ENCODE measurements at regions not wholly inside any gene's neighbourhood (a gene's known extent, or its start where the extent isn't known, plus 50 kb on each side); places are given as distances from the start of the nearest gene placed in this dataset.

- H3K4me3 ChIP-seq: no peak overlapping the region
- DNase-seq (ENCODE audit: low spot score in 2 of 2): no peak
- no peak for TF ChIP-seq CTCF (IDR thresholded peaks at IDR 0.05)
- H3K36me3 ChIP-seq: no peaks in the 10 kb centered on the region
- H3K4me1 ChIP-seq: no peaks in the 10 kb centered on the region
- H3K27me3 ChIP-seq: no peaks in the 10 kb centered on the region
- no peaks in the 10 kb centered on the region for H3K9me3 ChIP-seq
- no peak overlapping the region for H3K27ac ChIP-seq
- intact Hi-C loops (cut with DNase I): no loop called here
Observed at GRCh38 chr4:19497705-19498104, 754.0 kb upstream of the SLIT2 start.

DNA sequence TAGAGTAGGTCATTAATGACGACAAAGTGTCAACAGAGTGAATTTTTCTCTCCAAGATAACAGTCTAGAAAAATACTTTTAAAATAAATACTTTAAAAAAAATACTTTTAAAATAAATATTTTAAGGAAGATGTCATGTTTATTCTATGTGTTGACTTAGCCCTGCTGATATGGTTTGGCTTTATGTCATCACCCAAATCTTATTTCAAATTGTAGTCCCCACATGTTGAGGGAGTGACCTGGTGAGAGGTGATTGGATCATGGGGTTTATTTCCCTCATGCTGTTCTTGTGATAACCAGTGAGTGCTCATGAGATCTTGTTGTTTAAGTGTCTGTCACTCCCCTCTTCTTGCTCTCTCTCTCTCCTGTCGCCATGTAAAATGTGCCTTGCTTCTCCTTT lies 754.9 kb upstream of the SLIT2 start:
- no peaks in the 10 kb centered on the region for H3K4me1 ChIP-seq
- H3K36me3 ChIP-seq: no peaks in the 10 kb centered on the region
- DNase-seq (ENCODE audit: low spot score in 2 of 2): no peak
- no peaks in the 10 kb centered on the region for H3K9me3 ChIP-seq
- no peak overlapping the region for H3K27ac ChIP-seq
- no peak for TF ChIP-seq CTCF (IDR thresholded peaks at IDR 0.05)
- no peaks in the 10 kb centered on the region for H3K27me3 ChIP-seq
- no peak overlapping the region for H3K4me3 ChIP-seq
- intact Hi-C loops (cut with DNase I): no loop called here

DNA sequence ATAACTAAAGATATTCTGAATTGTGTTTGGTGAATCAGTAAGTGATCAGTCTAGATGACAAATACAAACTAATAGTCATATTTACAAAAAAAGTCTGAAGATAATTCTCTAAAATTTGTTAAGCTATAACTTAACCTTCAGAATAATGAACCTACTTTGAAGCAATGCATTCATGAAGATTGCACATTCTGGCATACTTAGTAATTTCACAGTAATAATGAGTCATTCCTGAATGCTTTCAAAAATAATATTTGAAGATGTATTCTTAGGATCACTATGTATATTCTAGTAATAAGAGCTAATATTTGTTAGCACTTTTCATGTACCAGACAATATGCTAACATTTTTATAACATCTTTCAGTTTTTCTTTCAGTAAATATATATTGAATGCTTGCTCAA lies 756.7 kb upstream of the SLIT2 start:
- no peaks in the 10 kb centered on the region for H3K27me3 ChIP-seq
- no peak for TF ChIP-seq CTCF (IDR thresholded peaks at IDR 0.05)
- H3K27ac ChIP-seq: no peak overlapping the region
- H3K9me3 ChIP-seq: no peaks in the 10 kb centered on the region
- H3K4me3 ChIP-seq: no peak overlapping the region
- no peaks in the 10 kb centered on the region for H3K4me1 ChIP-seq
- H3K36me3 ChIP-seq: no peaks in the 10 kb centered on the region
- intact Hi-C loops (cut with DNase I): no loop called here
- no peak for DNase-seq (ENCODE audit: low spot score in 2 of 2)

DNA sequence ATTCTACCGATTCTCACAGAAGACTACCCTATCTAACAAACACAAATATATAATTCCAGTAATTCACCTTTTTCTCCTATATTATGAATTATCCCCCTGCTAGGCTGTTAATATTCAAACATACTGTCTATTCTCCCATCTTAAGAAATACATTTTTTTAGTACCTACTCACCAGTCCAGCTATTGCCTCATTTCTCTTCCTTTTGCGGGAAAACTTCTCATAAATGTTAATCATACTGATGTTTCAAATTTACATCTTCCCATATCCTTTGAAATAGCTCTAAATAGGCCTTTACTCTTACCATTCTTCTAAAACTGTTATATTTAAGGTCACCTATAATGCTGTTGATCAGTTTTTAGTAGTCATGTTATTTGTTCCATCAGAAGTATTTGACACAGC lies 759.1 kb upstream of the SLIT2 start:
- H3K27me3 ChIP-seq: no peaks in the 10 kb centered on the region
- intact Hi-C loops (cut with DNase I): no loop called here
- no peak for DNase-seq (ENCODE audit: low spot score in 2 of 2)
- H3K4me1 ChIP-seq: no peaks in the 10 kb centered on the region
- H3K9me3 ChIP-seq: no peaks in the 10 kb centered on the region
- no peaks in the 10 kb centered on the region for H3K36me3 ChIP-seq
- no peak overlapping the region for H3K27ac ChIP-seq
- no peak overlapping the region for H3K4me3 ChIP-seq
- no peak for TF ChIP-seq CTCF (IDR thresholded peaks at IDR 0.05)

DNA sequence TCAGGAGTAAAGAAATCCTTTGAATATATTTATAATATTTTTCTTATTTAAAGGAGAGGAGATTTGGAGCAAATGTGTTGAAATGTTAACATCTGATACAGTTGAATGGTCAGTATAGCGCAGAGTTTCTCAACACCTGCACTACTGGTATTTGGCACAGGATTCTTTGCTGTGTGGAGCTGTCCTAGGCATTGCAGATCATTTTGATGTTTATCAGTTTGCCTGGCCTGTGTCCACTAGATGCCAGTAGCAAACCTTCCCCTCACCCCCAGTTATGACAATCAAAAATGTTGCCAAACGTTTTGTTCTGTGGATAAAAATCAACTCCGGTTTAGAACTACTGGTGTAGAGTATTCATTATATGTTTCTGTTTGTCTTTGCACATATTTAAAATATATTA lies 765.3 kb upstream of the SLIT2 start:
- no peak for TF ChIP-seq CTCF (IDR thresholded peaks at IDR 0.05)
- no peak overlapping the region for H3K27ac ChIP-seq
- intact Hi-C loops (cut with DNase I): no loop called here

GRCh38 chr4:19478791-19479190 lies 772.9 kb upstream of the SLIT2 start:
- H3K4me3 ChIP-seq: no peak overlapping the region
- H3K4me1 ChIP-seq: no peaks in the 10 kb centered on the region
- no peak overlapping the region for H3K27ac ChIP-seq
- no peaks in the 10 kb centered on the region for H3K27me3 ChIP-seq
- H3K36me3 ChIP-seq: no peaks in the 10 kb centered on the region
- DNase-seq (ENCODE audit: low spot score in 2 of 2): no peak
- H3K9me3 ChIP-seq: no peaks in the 10 kb centered on the region
- intact Hi-C loops (cut with DNase I): no loop called here
- no peak for TF ChIP-seq CTCF (IDR thresholded peaks at IDR 0.05)

More for the DNA sequence above, 765.3 kb upstream of the SLIT2 start:
- no peak for DNase-seq (ENCODE audit: low spot score in 2 of 2)
- Histone ChIP-seq H3K36me3 (no peaks in the 10 kb centered on the region), H3K4me3 (no peak overlapping the region), H3K4me1 (no peaks in the 10 kb centered on the region), H3K9me3 (no peaks in the 10 kb centered on the region), H3K27me3 (no peaks in the 10 kb centered on the region)

Data from ascending aorta (tissue), 2 donors.